GM12892 (cell line): ENCODE measurements at regions not wholly inside any gene's neighbourhood (a gene's known extent, or its start where the extent isn't known, plus 50 kb on each side); places are given as distances from the start of the nearest gene placed in this dataset.

ENCODE experiments used
- POLR2A ChIP-seq: IDR thresholded peaks from 2 replicates; pipeline ENCODE4 v1.6.1; 2011; ENCODE audit warnings: low read depth, low read length, control low read depth
- POLR2AphosphoS5 ChIP-seq: IDR thresholded peaks from 2 replicates; pipeline ENCODE4 v1.6.1; 2011; ENCODE audit warnings: low read depth, low read length, control low read depth

DNA sequence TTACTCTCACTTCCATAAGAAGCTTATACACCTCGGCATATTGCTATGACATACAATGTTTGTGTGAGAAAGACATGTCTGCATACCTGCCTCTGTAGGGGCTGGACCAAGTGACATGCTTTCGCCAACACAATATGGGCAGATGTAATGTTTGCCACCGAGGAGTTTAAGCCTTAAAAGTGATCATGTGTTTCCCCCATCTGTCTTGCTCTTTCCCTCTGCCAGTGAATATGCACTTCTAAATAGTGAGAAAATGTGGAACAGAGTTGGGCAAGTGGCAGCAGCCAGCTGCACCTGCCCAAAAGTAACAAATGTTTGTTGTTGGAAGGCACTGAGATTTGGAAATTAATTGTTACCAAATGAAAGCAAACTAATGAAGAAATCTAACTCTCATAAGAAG lies 274.8 kb upstream of the BTBD3 start:
- no peak for TF ChIP-seq POLR2AphosphoS5
- no peak for TF ChIP-seq POLR2A
